Uterus (tissue), 3 donors: ENCODE measurements at regions not wholly inside any gene's neighbourhood (a gene's known extent, or its start where the extent isn't known, plus 50 kb on each side); places are given as distances from the start of the nearest gene placed in this dataset.
"Not testable (repeated sequence)": the region's sequence is repeated elsewhere in the genome, so short reads cannot be mapped to it uniquely, and the experiment has no call there.

Experiments
- DNase-seq, 2 donors: peaks; one replicate each; pipeline ENCODE4 v3.0.0-alpha.2; 2019 to 2020
- H3K27ac ChIP-seq, 2 donors: fragments of 200-600 bp; sonication (generic); 1 replicate in 1 of 2; 2 replicates in 1 of 2; pipeline ENCODE4 v1.5.1; 2016 to 2018
- H3K27me3 ChIP-seq, 2 donors: fragments of 200-600 bp; sonication (generic); one replicate each; pipeline ENCODE4 v1.5.1; 2018 to 2019; ENCODE audit warnings: control low read depth in 1 of 2
- H3K36me3 ChIP-seq, 2 donors: fragments of 200-600 bp; sonication (generic); one replicate each; pipeline ENCODE4 v1.5.1; 2019; ENCODE audit warnings: control low read depth in 1 of 2
- H3K4me1 ChIP-seq, 2 donors: fragments of 200-600 bp; sonication (generic); one replicate each; pipeline ENCODE4 v1.5.1; 2018 to 2019; ENCODE audit warnings: control low read depth in 1 of 2
- H3K4me3 ChIP-seq, 2 donors: fragments of 200-600 bp; sonication (generic); 1 replicate in 1 of 2; 2 replicates in 1 of 2; pipeline ENCODE4 v1.5.1; 2018 to 2019; ENCODE audit warnings: mild to moderate bottlenecking in 1 of 2
- H3K9me3 ChIP-seq, 2 donors: fragments of 200-600 bp; sonication (generic); one replicate each; pipeline ENCODE4 v1.5.1; 2019; ENCODE audit warnings: control low read depth in 1 of 2
- CTCF ChIP-seq, 4 experiments: fragments of 200-600 bp in 2 of 4; fragments of 450-650 bp in 2 of 4; sonication (generic) in 2 of 4; IDR thresholded peaks; one replicate each; pipeline ENCODE4 v1.5.1; 2016 to 2019; ENCODE audit warnings: antibody characterized with exemption in 4 of 4, mild to moderate bottlenecking in 2 of 4, moderate library complexity in 1 of 4
- POLR2A ChIP-seq, 2 donors: fragments of 450-650 bp; IDR thresholded peaks; one replicate each; pipeline ENCODE4 v1.6.1; 2016; ENCODE audit warnings: antibody characterized with exemption in 2 of 2, mild to moderate bottlenecking in 1 of 2, moderate library complexity in 1 of 2
- intact Hi-C: fragments of 100-400 bp; cut with DNase I; formaldehyde crosslinking; loops from one replicate; pipeline ENCODE4 v1.15.1; 2023; ENCODE audit warnings: low total_unique reads
- donor health status: DM: yes; HTN: yes; CAD: no.

- Histone ChIP-seq H3K36me3 (no peaks in the 10 kb centered on the region), H3K4me1 (no peaks in the 10 kb centered on the region), H3K4me3 (no peak overlapping the region), H3K27ac (no peak overlapping the region), H3K9me3 (no peaks in the 10 kb centered on the region), H3K27me3 (no peaks in the 10 kb centered on the region)
- TF ChIP-seq POLR2A (IDR thresholded peaks at IDR 0.05) = no peak
- no peak for TF ChIP-seq CTCF (IDR thresholded peaks at IDR 0.05)
- intact Hi-C loops = no loop called here
- DNase-seq = no peak
Observed at GRCh38 chr9:97160255-97160654, 121.3 kb upstream of the CTSV start.

- H3K36me3 ChIP-seq, DNase-seq, H3K9me3 ChIP-seq, intact Hi-C loops, H3K4me1 ChIP-seq, H3K27me3 ChIP-seq, H3K4me3 ChIP-seq, H3K27ac ChIP-seq: not testable (repeated sequence)
Observed at GRCh38 chr9:97158722-97159121, 119.8 kb upstream of the CTSV start.

DNA sequence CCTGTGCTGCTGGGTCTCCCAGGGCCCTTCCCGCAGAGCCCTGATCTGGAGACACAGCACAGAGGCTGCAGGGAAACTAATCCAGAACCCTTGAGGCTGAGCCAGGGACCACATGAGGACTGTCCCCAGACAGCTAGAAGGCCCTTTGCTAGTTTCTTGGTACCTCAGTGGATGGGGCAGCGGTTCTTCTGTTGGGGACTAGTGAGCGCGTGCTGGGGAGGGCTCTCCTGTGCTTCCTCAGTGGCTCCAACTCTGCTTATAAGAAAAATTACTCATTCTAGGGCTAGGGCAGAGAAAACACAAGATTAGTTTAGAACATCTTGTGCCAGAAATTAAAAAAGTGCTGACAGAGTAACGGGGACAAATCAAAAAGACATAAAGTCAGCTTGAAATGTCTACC is 116.5 kb upstream of the CTSV start:
- H3K27ac ChIP-seq, intact Hi-C loops, H3K9me3 ChIP-seq, H3K4me3 ChIP-seq, H3K4me1 ChIP-seq, H3K27me3 ChIP-seq, DNase-seq, H3K36me3 ChIP-seq: not testable (repeated sequence)

- Histone ChIP-seq H3K27me3 (no peaks in the 10 kb centered on the region), H3K27ac (no peak overlapping the region), H3K36me3 (no peaks in the 10 kb centered on the region), H3K9me3 (no peaks in the 10 kb centered on the region), H3K4me3 (no peak overlapping the region), H3K4me1 (no peaks in the 10 kb centered on the region)
- no peak for DNase-seq
- TF ChIP-seq CTCF (IDR thresholded peaks at IDR 0.05) = no peak
- no peak for TF ChIP-seq POLR2A (IDR thresholded peaks at IDR 0.05)
- intact Hi-C loops = no loop called here
Observed at GRCh38 chr9:97153967-97154366, 115.0 kb upstream of the CTSV start.

DNA sequence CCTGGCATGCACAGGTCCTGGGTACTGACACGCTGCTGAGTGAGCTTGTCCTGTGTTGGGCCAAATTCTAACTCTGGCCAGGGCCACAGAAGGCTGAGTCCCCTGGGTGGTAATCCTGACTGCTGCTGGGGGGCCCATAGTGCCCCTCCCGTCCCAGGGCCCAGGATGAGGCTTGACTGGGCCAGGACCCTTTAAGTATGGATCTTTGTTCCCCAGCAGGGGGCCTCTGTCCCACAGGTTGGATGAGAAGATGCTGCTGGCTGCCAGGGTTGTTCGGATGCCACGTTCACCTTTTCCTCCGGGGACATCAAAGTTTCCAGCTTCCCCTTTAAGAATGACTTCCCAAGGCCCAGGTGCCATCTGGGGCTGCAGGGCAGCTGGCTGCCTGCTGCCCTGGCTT is 114.2 kb upstream of the CTSV start:
- H3K4me1 ChIP-seq, H3K27me3 ChIP-seq, DNase-seq, H3K27ac ChIP-seq, H3K9me3 ChIP-seq, H3K4me3 ChIP-seq, H3K36me3 ChIP-seq, intact Hi-C loops: not testable (repeated sequence)

- H3K9me3 ChIP-seq, H3K36me3 ChIP-seq, H3K27ac ChIP-seq, DNase-seq, H3K27me3 ChIP-seq, H3K4me3 ChIP-seq, intact Hi-C loops, H3K4me1 ChIP-seq: not testable (repeated sequence)
Observed at GRCh38 chr9:97150471-97150870, 111.5 kb upstream of the CTSV start.

GRCh38 chr9:97148428-97148827 is 109.5 kb upstream of the CTSV start:
- H3K4me3 ChIP-seq, intact Hi-C loops, H3K27me3 ChIP-seq, H3K4me1 ChIP-seq, H3K9me3 ChIP-seq, H3K36me3 ChIP-seq, H3K27ac ChIP-seq, DNase-seq: not testable (repeated sequence)

- intact Hi-C loops, DNase-seq, H3K36me3 ChIP-seq: not testable (repeated sequence)
Observed at GRCh38 chr9:97145680-97146079, 106.7 kb upstream of the CTSV start.

More at GRCh38 chr9:97145680-97146079, 106.7 kb upstream of the CTSV start:
- H3K27me3 ChIP-seq, H3K4me1 ChIP-seq, H3K27ac ChIP-seq, H3K9me3 ChIP-seq, H3K4me3 ChIP-seq: not testable (repeated sequence)
